SK-N-MC (cell line): ENCODE measurements at regions not wholly inside any gene's neighbourhood (a gene's known extent, or its start where the extent isn't known, plus 50 kb on each side); places are given as distances from the start of the nearest gene placed in this dataset.

Source experiments
- DNase-seq: peaks from one replicate; pipeline ENCODE4 v3.0.0-alpha.2; 2011; ENCODE audit warnings: low read depth, low spot score
- H3K27ac ChIP-seq: fragments of 200-600 bp; sonication (generic); 2 replicates; pipeline ENCODE4 v1.5.1; 2016; ENCODE audit warnings: mixed run types
- H3K36me3 ChIP-seq: fragments of 200-600 bp; sonication (generic); 2 replicates; pipeline ENCODE4 v1.6.1; 2017; ENCODE audit warnings: antibody characterized with exemption, low read length, mixed read lengths; ENCODE audit not compliant: insufficient read depth
- H3K4me3 ChIP-seq: fragments of 200-600 bp; sonication (generic); 2 replicates; pipeline ENCODE4 v1.5.1; 2016
- H3K9ac ChIP-seq: fragments of 200-600 bp; sonication (generic); 2 replicates; pipeline ENCODE4 v1.8.0; 2017; ENCODE audit warnings: mixed run types, mixed read lengths; ENCODE audit not compliant: insufficient read length
- H3K9me3 ChIP-seq: fragments of 200-600 bp; sonication (generic); 2 replicates; pipeline ENCODE4 v1.6.1; 2017; ENCODE audit warnings: low read depth, mild to moderate bottlenecking, antibody characterized with exemption, low read length, moderate library complexity, mixed read lengths
- EZH2 ChIP-seq: fragments of 200-600 bp; sonication (generic); IDR thresholded peaks from one replicate; pipeline ENCODE4 v1.6.1; 2017; ENCODE audit warnings: antibody characterized with exemption
- FOXP2 ChIP-seq: optimal IDR thresholded peaks from 2 replicates; pipeline ENCODE3; 2011; ENCODE audit warnings: mild to moderate bottlenecking, moderate library complexity; ENCODE audit not compliant: insufficient read depth; ENCODE audit errors: extremely low read length, control extremely low read depth
- POLR2AphosphoS5 ChIP-seq: IDR thresholded peaks from 2 replicates; pipeline ENCODE4 v1.6.1; 2012; ENCODE audit warnings: mild to moderate bottlenecking, low read depth, low read length, borderline replicate concordance

DNA sequence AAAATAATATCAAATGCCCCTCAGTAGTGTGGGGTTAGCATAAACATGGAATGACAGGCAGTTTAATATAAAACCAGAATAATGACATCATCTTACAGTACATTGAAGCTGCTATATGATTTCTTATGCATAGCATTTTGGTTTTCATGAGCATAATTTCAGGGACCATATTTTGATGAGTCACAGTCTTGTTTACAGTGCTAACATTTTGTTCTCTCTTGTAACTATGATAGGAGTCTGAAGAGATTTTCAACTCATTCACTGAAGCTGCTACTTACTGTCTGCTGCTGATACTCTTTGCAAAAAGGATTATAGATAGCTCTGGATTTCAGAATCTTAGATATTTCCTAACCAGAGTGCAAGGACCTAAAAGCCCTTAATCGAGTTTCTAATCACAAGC is 92.6 kb upstream of the CCDC54 start:
- DNase-seq: no peak
- no peak overlapping the region for H3K9ac ChIP-seq
- no peak overlapping the region for H3K4me3 ChIP-seq
- H3K36me3 ChIP-seq: no peaks in the 10 kb centered on the region
- no peak overlapping the region for H3K27ac ChIP-seq
- TF ChIP-seq FOXP2: no peak
- TF ChIP-seq EZH2: no peak
- no peak for TF ChIP-seq POLR2AphosphoS5
- no peaks in the 10 kb centered on the region for H3K9me3 ChIP-seq

DNA sequence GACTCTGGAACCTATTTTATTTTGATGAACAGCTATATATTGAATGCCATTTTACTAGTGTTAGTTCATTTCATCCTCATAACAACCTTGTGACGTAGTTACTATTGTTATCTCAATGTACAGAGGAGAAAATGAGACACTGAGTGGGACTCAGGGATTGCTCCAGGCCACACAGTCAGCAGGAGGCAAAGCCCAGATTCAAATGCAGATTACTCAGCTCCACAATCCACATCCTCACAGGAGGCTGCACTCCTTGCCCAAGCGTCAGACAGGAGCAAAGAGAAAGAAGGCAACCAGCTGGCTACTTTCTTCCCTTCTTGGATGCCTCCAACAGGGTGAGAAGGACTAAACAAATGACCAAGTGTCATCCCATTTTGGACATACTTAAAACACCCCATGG is 92.0 kb upstream of the CCDC54 start:
- no peak overlapping the region for H3K4me3 ChIP-seq
- DNase-seq: no peak
- TF ChIP-seq POLR2AphosphoS5 (no peak), FOXP2 (no peak), EZH2 (no peak)

GRCh38 chr3:107289354-107289753 is 87.9 kb upstream of the CCDC54 start:
- Histone ChIP-seq H3K9me3 (no peaks in the 10 kb centered on the region), H3K36me3 (no peaks in the 10 kb centered on the region), H3K27ac (no peak overlapping the region), H3K9ac (no peak overlapping the region), H3K4me3 (no peak overlapping the region)
- TF ChIP-seq FOXP2 (no peak), EZH2 (no peak), POLR2AphosphoS5 (no peak)
- DNase-seq: no peak

More for the DNA sequence above, 92.0 kb upstream of the CCDC54 start:
- Histone ChIP-seq H3K9ac (no peak overlapping the region), H3K27ac (no peak overlapping the region), H3K36me3 (no peaks in the 10 kb centered on the region), H3K9me3 (no peaks in the 10 kb centered on the region)

DNA sequence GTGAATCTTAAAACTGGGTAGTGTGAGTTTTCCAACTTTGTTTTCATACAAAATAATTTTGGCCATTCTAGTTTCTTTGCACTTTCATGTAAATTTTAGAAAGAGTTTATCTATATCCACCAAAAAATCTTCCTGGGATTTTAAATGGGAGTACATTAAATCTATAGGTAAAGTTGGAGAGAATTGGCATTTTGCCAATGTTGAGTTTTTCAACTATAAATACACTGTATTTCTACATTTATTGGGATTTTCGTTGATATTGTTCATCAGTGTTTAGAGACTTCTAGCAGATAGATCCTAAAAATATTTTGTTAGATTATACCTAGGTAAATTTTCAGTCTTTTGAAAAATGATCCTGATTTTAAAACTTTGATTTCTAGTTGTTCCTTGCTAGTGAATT is 83.1 kb upstream of the CCDC54 start:
- H3K9me3 ChIP-seq: no peaks in the 10 kb centered on the region
- no peak overlapping the region for H3K27ac ChIP-seq
- no peak overlapping the region for H3K4me3 ChIP-seq
- no peaks in the 10 kb centered on the region for H3K36me3 ChIP-seq
- no peak for DNase-seq
- no peak for TF ChIP-seq POLR2AphosphoS5
- TF ChIP-seq EZH2: no peak
- TF ChIP-seq FOXP2: no peak
- no peak overlapping the region for H3K9ac ChIP-seq

GRCh38 chr3:107297597-107297996 is 79.6 kb upstream of the CCDC54 start:
- H3K27ac ChIP-seq: no peak overlapping the region
- no peak for DNase-seq
- no peak overlapping the region for H3K9ac ChIP-seq
- H3K36me3 ChIP-seq: no peaks in the 10 kb centered on the region
- no peak overlapping the region for H3K4me3 ChIP-seq
- no peaks in the 10 kb centered on the region for H3K9me3 ChIP-seq
- no peak for TF ChIP-seq FOXP2
- no peak for TF ChIP-seq EZH2

DNA sequence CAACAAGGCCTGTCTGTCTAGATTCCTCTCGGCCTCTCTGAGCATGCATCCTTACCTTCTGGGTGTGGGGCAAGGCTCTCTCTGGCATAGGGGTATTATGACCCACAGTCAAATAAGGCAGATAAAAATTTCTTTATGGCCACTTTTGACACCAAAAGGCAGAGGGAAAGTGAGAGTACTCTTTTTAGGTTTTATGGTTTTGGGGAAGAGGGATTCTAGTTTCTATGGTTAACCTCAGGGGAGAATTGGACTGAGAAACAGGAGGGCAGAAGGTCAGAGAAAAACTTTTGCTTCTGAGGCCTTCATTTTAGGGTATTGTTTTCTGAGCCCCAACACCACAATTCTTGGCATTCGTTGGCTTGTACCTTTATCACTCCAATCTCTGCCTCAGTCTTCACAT is 70.0 kb upstream of the CCDC54 start:
- Histone ChIP-seq H3K36me3 (no peaks in the 10 kb centered on the region), H3K9ac (no peak overlapping the region), H3K27ac (no peak overlapping the region), H3K4me3 (no peak overlapping the region), H3K9me3 (no peaks in the 10 kb centered on the region)
- DNase-seq: no peak
- no peak for TF ChIP-seq FOXP2

- TF ChIP-seq FOXP2 (no peak), POLR2AphosphoS5 (no peak), EZH2 (no peak)
- no peaks in the 10 kb centered on the region for H3K36me3 ChIP-seq
- no peak overlapping the region for H3K9ac ChIP-seq
- no peak overlapping the region for H3K27ac ChIP-seq
- DNase-seq: no peak
- no peak overlapping the region for H3K4me3 ChIP-seq
- no peaks in the 10 kb centered on the region for H3K9me3 ChIP-seq
These were observed 68.5 kb upstream of the CCDC54 start for GRCh38 chr3:107308716-107309115.

- Histone ChIP-seq H3K9me3 (no peaks in the 10 kb centered on the region), H3K9ac (no peak overlapping the region), H3K4me3 (no peak overlapping the region), H3K36me3 (no peaks in the 10 kb centered on the region), H3K27ac (no peak overlapping the region)
- no peak for DNase-seq
- TF ChIP-seq FOXP2 (no peak), EZH2 (no peak), POLR2AphosphoS5 (no peak)
These were observed 67.9 kb upstream of the CCDC54 start for GRCh38 chr3:107309312-107309711.

DNA sequence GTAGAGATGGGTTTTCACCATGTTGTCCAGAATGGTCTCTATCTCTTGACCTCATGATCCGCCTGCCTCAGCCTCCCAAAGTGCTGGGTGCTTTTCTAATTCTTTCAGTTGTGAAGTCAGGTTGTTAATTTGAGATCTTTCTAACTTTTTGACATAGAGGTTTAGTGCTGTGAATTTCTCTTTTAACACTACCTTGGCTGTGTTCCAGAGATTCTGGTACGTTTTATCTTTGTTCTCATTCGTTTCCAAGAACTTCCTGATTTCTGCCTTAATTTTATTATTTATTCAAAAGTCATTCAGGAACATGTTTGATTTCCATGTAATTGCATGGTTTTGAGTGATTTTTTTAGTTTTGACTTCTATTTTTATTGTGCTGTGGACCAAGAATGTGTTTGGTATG is 63.5 kb upstream of the CCDC54 start:
- H3K9ac ChIP-seq: no peak overlapping the region
- TF ChIP-seq POLR2AphosphoS5 (no peak), FOXP2 (no peak), EZH2 (no peak)
- no peaks in the 10 kb centered on the region for H3K9me3 ChIP-seq
- no peak overlapping the region for H3K27ac ChIP-seq
- no peak for DNase-seq
- H3K4me3 ChIP-seq: no peak overlapping the region
- no peaks in the 10 kb centered on the region for H3K36me3 ChIP-seq

- TF ChIP-seq FOXP2: no peak
- TF ChIP-seq POLR2AphosphoS5: no peak
- TF ChIP-seq EZH2: no peak
- Histone ChIP-seq H3K36me3 (no peaks in the 10 kb centered on the region), H3K27ac (no peak overlapping the region), H3K9ac (no peak overlapping the region), H3K9me3 (no peaks in the 10 kb centered on the region), H3K4me3 (no peak overlapping the region)
- DNase-seq: no peak
These were observed 62.1 kb upstream of the CCDC54 start for GRCh38 chr3:107315141-107315540.
